ENCODE measurements at regions not wholly inside any gene's neighbourhood (a gene's known extent, or its start where the extent isn't known, plus 50 kb on each side); places are given as distances from the start of the nearest gene placed in this dataset.

DNA sequence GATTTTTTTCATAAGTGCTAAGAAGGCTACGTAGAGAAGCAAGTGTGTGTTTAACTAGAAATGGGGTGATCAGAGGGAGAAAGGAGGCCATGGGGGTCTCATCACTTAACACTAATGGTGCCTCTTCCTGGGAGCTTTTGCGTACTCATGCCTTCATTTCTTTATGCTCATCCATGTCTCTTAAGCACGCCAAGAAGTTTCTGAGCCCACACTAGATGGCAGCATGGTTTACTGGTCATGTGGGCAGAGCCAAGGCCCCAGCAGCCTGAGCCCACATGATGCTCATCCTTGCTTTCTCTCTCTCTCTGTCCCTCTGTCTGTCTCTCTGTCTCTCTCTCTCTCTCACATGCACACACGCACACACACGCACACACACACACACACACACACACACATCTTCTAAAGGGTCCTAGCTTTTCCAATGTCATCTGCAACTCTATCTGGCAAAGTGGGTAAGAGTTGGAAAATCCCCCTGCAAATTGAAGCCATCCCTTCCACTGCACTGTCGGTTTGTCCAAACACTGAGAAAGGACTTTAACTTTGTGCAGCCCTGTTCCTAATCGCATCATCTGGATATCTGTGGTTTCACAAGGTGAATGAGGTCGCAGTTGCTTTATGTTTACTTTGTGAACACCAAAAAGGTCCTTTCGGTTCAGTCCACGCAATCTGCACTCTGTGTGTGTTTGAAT lies 137.1 kb upstream of the CCDC68 start:
- H3K4me3 ChIP-seq (ENCODE audit: insufficient read depth, low read depth, low read length): no peak overlapping the region
- H3K79me2 ChIP-seq (ENCODE audit: insufficient read depth, low read length): no peaks in the 10 kb centered on the region
- no peaks in the 10 kb centered on the region for H3K36me3 ChIP-seq (ENCODE audit: insufficient read depth, low read length)
- peak overlapping the region; percentile 73 for H3K4me2 ChIP-seq (ENCODE audit: low read length)
- Mint-ChIP-seq H3K36me3 (ENCODE audit: low read depth, unreplicated experiment) (no peaks in the 10 kb centered on the region), H3K9me3 (ENCODE audit: unreplicated experiment) (no peaks in the 10 kb centered on the region), H3K4me3 (ENCODE audit: unreplicated experiment) (peak overlapping the region; percentile 34), H3K27ac (ENCODE audit: unreplicated experiment) (peak overlapping the region; percentile 43), H3K4me1 (ENCODE audit: low read depth, unreplicated experiment) (peaks cover 35% of the 10 kb centered on the region), H3K27me3 (ENCODE audit: low read depth, unreplicated experiment) (no peaks in the 10 kb centered on the region)
- H3K4me1 ChIP-seq (ENCODE audit: insufficient read depth, low read length): peaks cover 34% of the 10 kb centered on the region
- H2AFZ ChIP-seq (ENCODE audit: low read depth, low read length): peak overlapping the region; percentile 50
- no peak overlapping the region for H3K9ac ChIP-seq (ENCODE audit: low read length)
- no peak overlapping the region for H3K27ac ChIP-seq (ENCODE audit: low read depth, low read length)
- DNase-seq (ENCODE audit: low read depth) (peak; percentile 71), FAIRE-seq (peak; percentile 83)
- H3K9me3 ChIP-seq (ENCODE audit: insufficient read depth, low read depth, low read length): no peaks in the 10 kb centered on the region
- no peaks in the 10 kb centered on the region for H3K27me3 ChIP-seq (ENCODE audit: insufficient read depth, low read length)
- no peaks in the 10 kb centered on the region for H4K20me1 ChIP-seq (ENCODE audit: insufficient read depth, low read length)
- TF ChIP-seq EZH2 (IDR thresholded peaks at IDR 0.05; ENCODE audit: insufficient read depth, low read length): no peak
- TF ChIP-seq CTCF (IDR thresholded peaks at IDR 0.05; ENCODE audit: insufficient read depth, low read depth, low read length): peak; percentile 27

- no peaks in the 10 kb centered on the region for H3K27me3 Mint-ChIP-seq (ENCODE audit: low read depth, unreplicated experiment)
- Histone ChIP-seq H3K79me2 (ENCODE audit: insufficient read depth, low read length) (no peaks in the 10 kb centered on the region), H3K4me3 (ENCODE audit: insufficient read depth, low read depth, low read length) (no peak overlapping the region), H4K20me1 (ENCODE audit: insufficient read depth, low read length) (no peaks in the 10 kb centered on the region), H3K4me2 (ENCODE audit: low read length) (no peak overlapping the region), H3K4me1 (ENCODE audit: insufficient read depth, low read length) (peaks cover 28% of the 10 kb centered on the region), H3K36me3 (ENCODE audit: insufficient read depth, low read length) (no peaks in the 10 kb centered on the region), H3K9me3 (ENCODE audit: insufficient read depth, low read depth, low read length) (no peaks in the 10 kb centered on the region), H3K9ac (ENCODE audit: low read length) (no peak overlapping the region), H2AFZ (ENCODE audit: low read depth, low read length) (no peak overlapping the region), H3K27me3 (ENCODE audit: insufficient read depth, low read length) (no peaks in the 10 kb centered on the region), H3K27ac (ENCODE audit: low read depth, low read length) (no peak overlapping the region)
- H3K9me3 Mint-ChIP-seq (ENCODE audit: unreplicated experiment): no peaks in the 10 kb centered on the region
- peaks cover 32% of the 10 kb centered on the region for H3K4me1 Mint-ChIP-seq (ENCODE audit: low read depth, unreplicated experiment)
- TF ChIP-seq CTCF (IDR thresholded peaks at IDR 0.05; ENCODE audit: insufficient read depth, low read depth, low read length) (no peak), EZH2 (IDR thresholded peaks at IDR 0.05; ENCODE audit: insufficient read depth, low read length) (no peak)
- no peaks in the 10 kb centered on the region for H3K36me3 Mint-ChIP-seq (ENCODE audit: low read depth, unreplicated experiment)
- no peak overlapping the region for H3K4me3 Mint-ChIP-seq (ENCODE audit: unreplicated experiment)
- H3K27ac Mint-ChIP-seq (ENCODE audit: unreplicated experiment): no peak overlapping the region
- FAIRE-seq (no peak), DNase-seq (ENCODE audit: low read depth) (no peak)
Observed at GRCh38 chr18:55095584-55095983, 136.3 kb upstream of the CCDC68 start.

GRCh38 chr18:55093808-55094207 lies 134.5 kb upstream of the CCDC68 start:
- H3K4me3 Mint-ChIP-seq (ENCODE audit: unreplicated experiment): no peak overlapping the region
- H3K27ac Mint-ChIP-seq (ENCODE audit: unreplicated experiment): no peak overlapping the region
- H3K4me1 ChIP-seq (ENCODE audit: insufficient read depth, low read length): peaks cover 22% of the 10 kb centered on the region
- no peaks in the 10 kb centered on the region for H3K9me3 ChIP-seq (ENCODE audit: insufficient read depth, low read depth, low read length)
- H3K4me1 Mint-ChIP-seq (ENCODE audit: low read depth, unreplicated experiment): peaks cover 28% of the 10 kb centered on the region
- no peak overlapping the region for H3K4me2 ChIP-seq (ENCODE audit: low read length)
- TF ChIP-seq EZH2 (IDR thresholded peaks at IDR 0.05; ENCODE audit: insufficient read depth, low read length) (no peak), CTCF (IDR thresholded peaks at IDR 0.05; ENCODE audit: insufficient read depth, low read depth, low read length) (no peak)
- no peaks in the 10 kb centered on the region for H3K9me3 Mint-ChIP-seq (ENCODE audit: unreplicated experiment)
- no peak for DNase-seq (ENCODE audit: low read depth)
- no peak overlapping the region for H3K27ac ChIP-seq (ENCODE audit: low read depth, low read length)
- H4K20me1 ChIP-seq (ENCODE audit: insufficient read depth, low read length): no peaks in the 10 kb centered on the region
- H3K79me2 ChIP-seq (ENCODE audit: insufficient read depth, low read length): no peaks in the 10 kb centered on the region
- H3K4me3 ChIP-seq (ENCODE audit: insufficient read depth, low read depth, low read length): no peak overlapping the region
- H2AFZ ChIP-seq (ENCODE audit: low read depth, low read length): no peak overlapping the region
- no peak for FAIRE-seq
- no peaks in the 10 kb centered on the region for H3K27me3 Mint-ChIP-seq (ENCODE audit: low read depth, unreplicated experiment)
- no peaks in the 10 kb centered on the region for H3K36me3 ChIP-seq (ENCODE audit: insufficient read depth, low read length)
- H3K27me3 ChIP-seq (ENCODE audit: insufficient read depth, low read length): no peaks in the 10 kb centered on the region
- no peaks in the 10 kb centered on the region for H3K36me3 Mint-ChIP-seq (ENCODE audit: low read depth, unreplicated experiment)
- no peak overlapping the region for H3K9ac ChIP-seq (ENCODE audit: low read length)

All from astrocyte (in vitro differentiated cells and primary cell).